ENCODE measurements at regions not wholly inside any gene's neighbourhood (a gene's known extent, or its start where the extent isn't known, plus 50 kb on each side); places are given as distances from the start of the nearest gene placed in this dataset.

DNA sequence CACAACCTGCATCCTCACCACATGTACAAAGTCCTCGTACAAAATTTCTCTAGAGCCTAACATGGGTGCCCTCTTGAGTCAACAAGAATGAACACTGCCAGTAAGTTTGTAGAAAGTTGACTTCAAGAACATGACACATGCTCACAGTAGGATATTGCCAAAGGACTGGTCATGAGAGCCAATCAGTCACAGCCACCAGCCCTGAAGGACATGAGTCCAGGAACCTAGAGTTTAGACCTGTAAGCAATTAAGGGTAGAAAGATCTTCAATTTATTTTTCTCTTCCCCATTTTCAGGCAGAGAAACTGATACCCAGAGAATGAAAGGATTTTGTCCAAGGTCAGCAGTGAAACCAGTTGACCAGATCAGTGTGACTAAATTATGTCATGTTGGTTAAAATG, 96.1 kb downstream of the MAFB start (continued):
- TF ChIP-seq CHD7 (IDR thresholded peaks at IDR 0.05; ENCODE audit: insufficient replicate concordance, low read length) (no peak), RFX5 (IDR thresholded peaks at IDR 0.05; ENCODE audit: borderline replicate concordance, low read depth, low read length) (no peak), RBBP5 (IDR thresholded peaks at IDR 0.05; ENCODE audit: borderline replicate concordance, low read depth, low read length) (no peak), CHD2 (IDR thresholded peaks at IDR 0.05; ENCODE audit: low read length) (no peak), RAD21 (IDR thresholded peaks at IDR 0.05 in 1 of 2, conservative IDR thresholded peaks at IDR 0.05 in 1 of 2; ENCODE audit: low read depth in 2 of 2, low read length in 2 of 2) (no peak)
- TF ChIP-seq, protein P1, sequence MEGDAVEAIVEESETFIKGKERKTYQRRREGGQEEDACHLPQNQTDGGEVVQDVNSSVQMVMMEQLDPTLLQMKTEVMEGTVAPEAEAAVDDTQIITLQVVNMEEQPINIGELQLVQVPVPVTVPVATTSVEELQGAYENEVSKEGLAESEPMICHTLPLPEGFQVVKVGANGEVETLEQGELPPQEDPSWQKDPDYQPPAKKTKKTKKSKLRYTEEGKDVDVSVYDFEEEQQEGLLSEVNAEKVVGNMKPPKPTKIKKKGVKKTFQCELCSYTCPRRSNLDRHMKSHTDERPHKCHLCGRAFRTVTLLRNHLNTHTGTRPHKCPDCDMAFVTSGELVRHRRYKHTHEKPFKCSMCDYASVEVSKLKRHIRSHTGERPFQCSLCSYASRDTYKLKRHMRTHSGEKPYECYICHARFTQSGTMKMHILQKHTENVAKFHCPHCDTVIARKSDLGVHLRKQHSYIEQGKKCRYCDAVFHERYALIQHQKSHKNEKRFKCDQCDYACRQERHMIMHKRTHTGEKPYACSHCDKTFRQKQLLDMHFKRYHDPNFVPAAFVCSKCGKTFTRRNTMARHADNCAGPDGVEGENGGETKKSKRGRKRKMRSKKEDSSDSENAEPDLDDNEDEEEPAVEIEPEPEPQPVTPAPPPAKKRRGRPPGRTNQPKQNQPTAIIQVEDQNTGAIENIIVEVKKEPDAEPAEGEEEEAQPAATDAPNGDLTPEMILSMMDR (IDR thresholded peaks at IDR 0.05; ENCODE audit: control extremely low read depth in 1 of 3, insufficient read depth in 1 of 3, low read depth in 1 of 3, low read length in 3 of 3): no peak
